OCI-LY3 (cell line): ENCODE measurements at regions not wholly inside any gene's neighbourhood (a gene's known extent, or its start where the extent isn't known, plus 50 kb on each side); places are given as distances from the start of the nearest gene placed in this dataset.

Experiments used
- H2AFZ ChIP-seq: fragments of 200-600, 300-600 bp; shearing (Covaris generic); 2 replicates; pipeline ENCODE4 v1.6.0; 2014; ENCODE audit warnings: antibody characterized with exemption, low read depth, low read length
- H3K27ac ChIP-seq: fragments of 200-600, 300-600 bp; sonication (generic); 2 replicates; pipeline ENCODE4 v1.5.1; 2014; ENCODE audit warnings: mild to moderate bottlenecking, low read length, moderate library complexity, mixed read lengths
- H3K27me3 ChIP-seq: fragments of 200-600, 300-600 bp; sonication (generic); 2 replicates; pipeline ENCODE4 v1.6.1; 2014; ENCODE audit warnings: low read depth, low read length, mixed read lengths
- H3K36me3 ChIP-seq: fragments of 200-600, 300-600 bp; sonication (generic); replicated peaks from 2 replicates; pipeline ENCODE3; 2014; ENCODE audit warnings: low read depth, low read length, mixed read lengths
- H3K4me1 ChIP-seq: fragments of 300-600, 200-600 bp; sonication (generic); 2 replicates; pipeline ENCODE4 v1.6.1; 2014; ENCODE audit warnings: low read length, mixed read lengths
- H3K4me2 ChIP-seq: fragments of 200-600, 300-600 bp; sonication (generic); 2 replicates; pipeline ENCODE4 v1.6.1; 2014; ENCODE audit warnings: low read length, mixed read lengths
- H3K4me3 ChIP-seq: fragments of 300-600, 200-600 bp; sonication (generic); 2 replicates; pipeline ENCODE4 v1.5.1; 2014; ENCODE audit warnings: antibody characterized with exemption, mild to moderate bottlenecking, low read length, moderate library complexity
- H3K79me2 ChIP-seq: fragments of 300-600, 200-600 bp; shearing (Covaris generic); 2 replicates; pipeline ENCODE4 v1.6.1; 2014; ENCODE audit warnings: mild to moderate bottlenecking, low read length, mixed read lengths
- H3K9ac ChIP-seq: fragments of 300-600, 200-600 bp; shearing (Covaris generic); 2 replicates; pipeline ENCODE4 v1.6.0; 2014; ENCODE audit warnings: mild to moderate bottlenecking, low read length, moderate library complexity
- H3K9me3 ChIP-seq: fragments of 200-600, 300-600 bp; shearing (Covaris generic); 2 replicates; pipeline ENCODE4 v1.6.1; 2014; ENCODE audit warnings: low read length, mixed read lengths; ENCODE audit not compliant: insufficient read depth
- H4K20me1 ChIP-seq: fragments of 200-600, 300-600 bp; sonication (generic); 2 replicates; pipeline ENCODE4 v1.6.1; 2016; ENCODE audit warnings: low read length, mixed read lengths; ENCODE audit not compliant: insufficient read depth
- CTCF ChIP-seq: fragments of 200-600, 300-600 bp; sonication (generic); IDR thresholded peaks from 2 replicates; pipeline ENCODE4 v1.5.1; 2014; ENCODE audit warnings: antibody characterized with exemption, low read length, low read depth
- EZH2phosphoT487 ChIP-seq: fragments of 200-600 bp; shearing (Covaris generic); IDR thresholded peaks from 2 replicates; pipeline ENCODE4 v1.6.1; 2018; ENCODE audit warnings: antibody characterized with exemption, mixed run types, low read depth

GRCh38 chr12:3923021-3923420 lies 49.8 kb upstream of the PARP11 start:
- H3K9me3 ChIP-seq, result no peaks in the 10 kb centered on the region
- no peak overlapping the region for H3K4me2 ChIP-seq
- H3K27me3 ChIP-seq, result peaks cover 79% of the 10 kb centered on the region
- no peaks in the 10 kb centered on the region for H3K79me2 ChIP-seq
- no peaks in the 10 kb centered on the region for H3K36me3 ChIP-seq
- H3K9ac ChIP-seq, result no peak overlapping the region
- TF ChIP-seq EZH2phosphoT487 (no peak), CTCF (no peak)
- H2AFZ ChIP-seq, result no peak overlapping the region
- no peaks in the 10 kb centered on the region for H4K20me1 ChIP-seq
- no peak overlapping the region for H3K4me3 ChIP-seq
- no peaks in the 10 kb centered on the region for H3K4me1 ChIP-seq
- H3K27ac ChIP-seq, result no peak overlapping the region
